ENCODE measurements at regions not wholly inside any gene's neighbourhood (a gene's known extent, or its start where the extent isn't known, plus 50 kb on each side); places are given as distances from the start of the nearest gene placed in this dataset.

DNA sequence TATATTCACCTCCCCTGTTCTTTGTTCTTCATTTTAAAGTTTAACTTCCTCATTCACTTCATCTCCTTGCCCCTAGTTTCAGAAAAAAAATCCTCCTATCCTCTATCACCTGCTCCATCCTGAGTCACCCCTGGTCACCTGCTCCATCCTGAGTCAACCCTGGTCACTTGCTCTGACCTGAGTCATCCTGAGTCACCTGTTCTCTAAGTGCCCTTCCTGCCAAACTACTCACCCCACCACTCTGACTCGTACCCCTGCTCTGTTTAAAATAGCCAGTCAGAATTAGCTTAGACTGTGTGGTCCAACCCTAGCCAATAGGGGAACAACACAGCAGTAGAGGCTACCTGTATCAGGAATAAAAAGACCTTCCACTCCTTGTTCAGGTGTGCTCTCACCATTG, 716.9 kb downstream of the ZBBX start:
- TF ChIP-seq, protein P1, sequence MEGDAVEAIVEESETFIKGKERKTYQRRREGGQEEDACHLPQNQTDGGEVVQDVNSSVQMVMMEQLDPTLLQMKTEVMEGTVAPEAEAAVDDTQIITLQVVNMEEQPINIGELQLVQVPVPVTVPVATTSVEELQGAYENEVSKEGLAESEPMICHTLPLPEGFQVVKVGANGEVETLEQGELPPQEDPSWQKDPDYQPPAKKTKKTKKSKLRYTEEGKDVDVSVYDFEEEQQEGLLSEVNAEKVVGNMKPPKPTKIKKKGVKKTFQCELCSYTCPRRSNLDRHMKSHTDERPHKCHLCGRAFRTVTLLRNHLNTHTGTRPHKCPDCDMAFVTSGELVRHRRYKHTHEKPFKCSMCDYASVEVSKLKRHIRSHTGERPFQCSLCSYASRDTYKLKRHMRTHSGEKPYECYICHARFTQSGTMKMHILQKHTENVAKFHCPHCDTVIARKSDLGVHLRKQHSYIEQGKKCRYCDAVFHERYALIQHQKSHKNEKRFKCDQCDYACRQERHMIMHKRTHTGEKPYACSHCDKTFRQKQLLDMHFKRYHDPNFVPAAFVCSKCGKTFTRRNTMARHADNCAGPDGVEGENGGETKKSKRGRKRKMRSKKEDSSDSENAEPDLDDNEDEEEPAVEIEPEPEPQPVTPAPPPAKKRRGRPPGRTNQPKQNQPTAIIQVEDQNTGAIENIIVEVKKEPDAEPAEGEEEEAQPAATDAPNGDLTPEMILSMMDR (IDR thresholded peaks at IDR 0.05) = no peak
- TF ChIP-seq POLR2AphosphoS5 (IDR thresholded peaks at IDR 0.05; ENCODE audit: insufficient read depth in 1 of 2, low read depth in 1 of 2) = no peak

Measured in vagina (tissue), 2 donors.